Coronary artery (tissue), 2 donors: ENCODE measurements at regions not wholly inside any gene's neighbourhood (a gene's known extent, or its start where the extent isn't known, plus 50 kb on each side); places are given as distances from the start of the nearest gene placed in this dataset.

Source experiments
- DNase-seq: peaks from one replicate; pipeline ENCODE4 v3.0.0-alpha.2; 2017; ENCODE audit warnings: low spot score
- H3K27ac ChIP-seq, 2 donors: fragments of 200-600 bp; sonication (generic); one replicate each; pipeline ENCODE4 v1.5.1; 2016 to 2019
- H3K4me3 ChIP-seq: fragments of 200-600 bp; sonication (generic); 2 replicates; pipeline ENCODE4 v1.5.1; 2016; ENCODE audit warnings: mild to moderate bottlenecking, moderate library complexity
- CTCF ChIP-seq: fragments of 200-600 bp; sonication (generic); IDR thresholded peaks from one replicate; pipeline ENCODE4 v1.5.1; 2019; ENCODE audit warnings: antibody characterized with exemption

DNA sequence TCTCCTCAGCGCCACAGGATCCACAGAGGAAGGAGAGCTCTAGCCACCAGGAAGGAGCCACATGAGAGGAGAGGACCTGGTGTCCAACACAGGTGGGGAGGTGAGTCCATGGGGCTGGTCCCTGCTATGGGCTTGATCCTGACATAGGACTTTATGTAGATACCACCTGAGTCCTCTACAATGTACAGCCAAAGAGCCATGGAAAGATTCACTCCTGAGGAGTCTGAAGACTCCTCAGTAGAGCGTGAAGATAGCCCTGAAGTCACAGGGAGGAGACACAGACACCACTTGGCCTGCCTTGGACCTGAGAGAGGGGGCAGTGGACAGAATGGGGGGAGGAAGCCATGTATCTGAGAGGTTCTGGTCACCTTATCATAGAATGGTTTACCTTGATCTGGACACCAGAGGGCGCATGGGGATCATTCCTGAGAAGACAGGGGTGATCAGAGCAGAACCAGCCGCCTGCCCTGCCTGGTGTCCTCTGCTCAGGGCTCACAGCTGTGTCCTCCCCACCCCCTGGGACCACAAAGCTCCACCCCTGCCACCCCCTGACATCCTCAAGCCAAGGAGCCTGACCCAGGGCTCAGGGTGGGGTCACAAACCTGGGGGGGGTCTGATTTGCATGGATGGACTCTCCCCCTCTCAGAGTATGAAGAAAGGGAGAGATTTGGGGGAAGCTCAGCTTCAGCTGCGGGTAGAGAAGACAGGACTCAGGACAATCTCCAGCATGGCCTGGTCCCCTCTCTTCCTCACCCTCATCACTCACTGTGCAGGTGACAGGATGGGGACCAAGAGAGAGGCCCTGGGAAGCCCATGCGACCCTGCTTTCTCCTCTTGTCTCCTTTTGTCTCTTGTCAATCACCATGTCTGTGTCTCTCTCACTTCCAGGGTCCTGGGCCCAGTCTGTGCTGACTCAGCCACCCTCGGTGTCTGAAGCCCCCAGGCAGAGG lies 77.0 kb downstream of the ZNF280B start:
- Histone ChIP-seq H3K4me3 (no peak overlapping the region), H3K27ac (no peak overlapping the region)
- peak; percentile 36 for TF ChIP-seq CTCF
- DNase-seq = no peak

DNA sequence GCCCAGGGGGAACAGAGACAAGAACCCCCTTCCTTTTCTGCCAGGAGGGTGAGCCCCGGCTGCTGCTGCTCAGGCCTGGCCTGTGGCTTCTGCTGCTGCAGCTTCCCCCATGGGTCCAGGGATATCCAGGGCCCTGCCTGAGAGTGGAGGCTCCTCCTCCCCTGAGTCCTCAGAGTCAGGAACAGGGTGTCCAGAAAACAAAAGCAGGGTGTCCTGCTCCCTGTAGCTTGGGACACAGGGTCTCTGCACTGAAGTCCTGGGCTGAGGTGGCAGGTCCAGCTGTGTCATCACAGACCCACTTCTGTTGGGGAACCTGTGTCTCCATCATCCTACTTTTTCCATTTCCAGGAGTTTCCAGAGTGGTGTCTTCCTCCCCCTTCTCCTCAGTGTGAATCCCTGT lies 76.1 kb downstream of the ZNF280B start:
- Histone ChIP-seq H3K27ac (no peak overlapping the region), H3K4me3 (no peak overlapping the region)
- DNase-seq = no peak
- no peak for TF ChIP-seq CTCF

DNA sequence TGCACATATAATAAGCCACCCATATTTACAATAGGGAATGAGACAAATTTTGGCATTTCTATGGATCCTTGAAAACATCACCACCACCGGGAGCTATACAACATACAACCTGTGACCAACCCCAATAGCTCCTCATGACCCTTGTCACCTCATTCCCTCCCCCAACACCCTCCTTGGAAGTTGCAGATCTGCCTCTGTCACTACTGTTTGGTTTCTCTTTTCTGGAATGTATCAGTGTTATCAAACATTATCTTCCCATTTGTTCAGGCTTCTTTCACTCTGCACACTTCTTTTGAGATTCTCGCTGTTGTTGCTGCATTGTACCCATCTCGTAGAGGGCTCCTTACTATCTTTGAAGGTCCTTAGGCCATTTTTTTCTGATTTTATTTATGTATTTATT lies 75.6 kb downstream of the ZNF280B start:
- Histone ChIP-seq H3K4me3 (no peak overlapping the region), H3K27ac (no peak overlapping the region)
- no peak for DNase-seq
- no peak for TF ChIP-seq CTCF

DNA sequence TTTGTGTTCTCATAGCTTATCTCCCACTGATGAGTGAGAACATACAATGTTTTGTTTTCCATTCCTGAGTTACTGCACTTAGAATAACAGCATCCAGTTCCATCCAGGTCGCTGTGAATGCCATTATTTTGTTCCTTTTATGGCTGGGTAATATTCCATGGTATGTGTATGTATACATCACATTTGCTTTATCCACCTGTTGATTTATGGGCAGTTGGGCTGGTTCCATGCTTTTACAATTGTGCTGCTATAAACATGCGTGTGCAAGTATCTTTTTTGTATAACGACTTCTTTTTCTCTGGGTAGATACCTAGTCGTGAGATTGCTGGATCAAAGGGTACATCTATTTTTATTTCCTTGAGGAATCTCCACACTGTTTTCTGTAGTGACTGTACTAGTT lies 74.8 kb downstream of the ZNF280B start:
- no peak for TF ChIP-seq CTCF
- H3K27ac ChIP-seq = no peak overlapping the region
- no peak for DNase-seq
- H3K4me3 ChIP-seq = no peak overlapping the region
